GM10266 (cell line): ENCODE measurements at regions not wholly inside any gene's neighbourhood (a gene's known extent, or its start where the extent isn't known, plus 50 kb on each side); places are given as distances from the start of the nearest gene placed in this dataset.

Experiments
- DNase-seq: peaks from one replicate; pipeline ENCODE4 v3.0.0; 2012; ENCODE audit errors: extremely low spot score
- TF ChIP-seq, protein P1 (sequence below): IDR thresholded peaks from 2 replicates; pipeline ENCODE4 v1.5.1; 2012; ENCODE audit warnings: mild to moderate bottlenecking, low read depth; ENCODE audit not compliant: control insufficient read depth, insufficient read depth; ENCODE audit errors: missing control alignments

DNA sequence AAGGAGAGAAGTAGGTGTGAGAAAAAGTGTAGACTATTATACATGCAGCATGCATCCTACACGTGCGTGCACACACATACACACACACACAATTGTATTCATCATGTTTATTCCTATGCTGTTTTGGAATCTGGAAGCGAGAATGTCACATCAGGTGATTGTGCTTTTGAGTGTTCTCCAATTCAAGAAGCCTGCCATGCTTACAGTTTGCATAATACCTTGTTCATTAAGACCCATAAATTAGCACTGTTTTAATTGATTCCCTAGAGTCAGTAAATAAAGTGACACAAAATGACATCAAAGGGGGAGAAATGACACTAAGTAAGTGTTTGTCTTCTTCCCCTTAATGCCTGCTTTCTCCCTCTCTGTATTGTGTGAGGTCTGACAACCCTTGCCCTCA is 336.1 kb upstream of the IGFBP7 start:
- TF ChIP-seq, protein P1, sequence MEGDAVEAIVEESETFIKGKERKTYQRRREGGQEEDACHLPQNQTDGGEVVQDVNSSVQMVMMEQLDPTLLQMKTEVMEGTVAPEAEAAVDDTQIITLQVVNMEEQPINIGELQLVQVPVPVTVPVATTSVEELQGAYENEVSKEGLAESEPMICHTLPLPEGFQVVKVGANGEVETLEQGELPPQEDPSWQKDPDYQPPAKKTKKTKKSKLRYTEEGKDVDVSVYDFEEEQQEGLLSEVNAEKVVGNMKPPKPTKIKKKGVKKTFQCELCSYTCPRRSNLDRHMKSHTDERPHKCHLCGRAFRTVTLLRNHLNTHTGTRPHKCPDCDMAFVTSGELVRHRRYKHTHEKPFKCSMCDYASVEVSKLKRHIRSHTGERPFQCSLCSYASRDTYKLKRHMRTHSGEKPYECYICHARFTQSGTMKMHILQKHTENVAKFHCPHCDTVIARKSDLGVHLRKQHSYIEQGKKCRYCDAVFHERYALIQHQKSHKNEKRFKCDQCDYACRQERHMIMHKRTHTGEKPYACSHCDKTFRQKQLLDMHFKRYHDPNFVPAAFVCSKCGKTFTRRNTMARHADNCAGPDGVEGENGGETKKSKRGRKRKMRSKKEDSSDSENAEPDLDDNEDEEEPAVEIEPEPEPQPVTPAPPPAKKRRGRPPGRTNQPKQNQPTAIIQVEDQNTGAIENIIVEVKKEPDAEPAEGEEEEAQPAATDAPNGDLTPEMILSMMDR, result no peak
- no peak for DNase-seq

DNA sequence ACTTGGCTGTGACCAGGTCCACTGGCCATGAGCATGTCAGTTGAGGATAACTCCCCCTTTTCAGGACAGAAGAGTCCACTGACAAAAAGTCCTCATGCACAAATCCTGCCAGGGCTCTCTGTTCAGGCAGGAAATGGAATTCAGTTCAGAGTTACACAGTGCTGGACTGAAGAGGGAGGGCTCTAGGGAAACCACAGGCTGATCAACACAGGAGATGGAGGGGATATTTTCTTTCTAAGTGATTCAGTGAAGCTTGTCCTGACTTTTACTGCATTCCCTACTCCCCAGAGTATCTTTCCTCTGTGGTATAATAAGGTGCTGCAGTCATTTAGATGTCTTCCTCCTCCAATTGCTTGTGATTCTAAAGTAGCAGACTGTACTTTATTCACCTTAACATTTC is 335.5 kb upstream of the IGFBP7 start:
- TF ChIP-seq, protein P1, result no peak
- DNase-seq, result no peak

DNA sequence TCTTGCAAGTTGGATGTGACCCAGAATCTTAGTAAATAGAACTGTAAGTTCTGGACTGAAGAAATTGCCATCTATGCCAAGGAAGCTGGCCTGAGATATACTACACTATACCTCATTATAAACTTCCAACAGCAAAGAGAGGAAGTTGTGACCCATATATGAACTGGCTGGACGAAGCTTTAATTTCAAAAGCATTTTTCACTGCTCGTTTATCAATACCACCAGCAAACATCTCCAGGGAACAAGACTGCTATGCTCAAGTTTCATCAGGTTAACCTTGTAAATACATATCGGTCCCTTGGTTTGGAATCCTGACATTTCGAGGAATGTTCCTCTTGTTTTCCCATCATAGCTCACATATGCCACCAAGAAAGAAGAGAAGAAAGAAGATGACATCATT is 334.5 kb upstream of the IGFBP7 start:
- TF ChIP-seq, protein P1, result no peak

DNA sequence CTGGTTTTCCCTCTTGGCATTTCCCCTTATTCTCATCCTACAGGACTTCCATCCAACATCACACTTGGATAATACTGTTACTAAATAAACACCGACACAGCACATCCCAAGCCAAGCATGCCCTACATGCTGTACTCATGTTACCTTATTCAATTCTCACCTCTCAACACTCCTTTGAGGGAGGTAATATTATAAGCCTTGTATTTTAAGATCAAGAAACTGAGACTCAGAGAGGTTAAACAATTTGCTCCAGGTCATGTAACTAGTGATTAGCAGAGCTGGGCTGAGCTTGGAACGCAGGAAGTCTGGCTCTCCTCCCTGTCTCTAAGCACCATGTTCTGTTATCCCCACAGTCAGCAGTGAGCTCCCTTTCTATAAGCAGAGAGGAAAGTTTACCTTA is 333.6 kb upstream of the IGFBP7 start:
- no peak for DNase-seq
- TF ChIP-seq, protein P1, result no peak

More for the DNA sequence above, 334.5 kb upstream of the IGFBP7 start:
- no peak for DNase-seq

DNA sequence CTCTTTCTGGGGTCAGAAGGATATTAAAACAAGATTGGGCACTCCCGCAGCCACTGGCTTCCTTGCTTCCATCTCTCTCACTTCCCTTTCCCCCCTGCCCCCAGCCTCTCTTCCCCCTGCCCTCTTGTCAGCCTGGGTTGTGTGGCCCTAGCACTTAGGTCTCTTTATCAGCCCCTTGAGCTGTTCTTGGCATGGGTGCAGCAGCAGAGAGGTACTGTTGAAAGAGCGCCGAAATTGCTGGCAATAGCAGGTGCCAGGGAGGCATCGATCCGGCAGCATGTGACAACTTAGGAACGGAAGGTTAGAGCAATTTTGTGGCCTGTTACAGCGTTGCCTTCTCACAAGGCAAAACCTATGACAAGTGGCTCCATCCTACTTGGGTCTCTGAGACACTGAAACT is 333.1 kb upstream of the IGFBP7 start:
- no peak for DNase-seq
- TF ChIP-seq, protein P1, result no peak

DNA sequence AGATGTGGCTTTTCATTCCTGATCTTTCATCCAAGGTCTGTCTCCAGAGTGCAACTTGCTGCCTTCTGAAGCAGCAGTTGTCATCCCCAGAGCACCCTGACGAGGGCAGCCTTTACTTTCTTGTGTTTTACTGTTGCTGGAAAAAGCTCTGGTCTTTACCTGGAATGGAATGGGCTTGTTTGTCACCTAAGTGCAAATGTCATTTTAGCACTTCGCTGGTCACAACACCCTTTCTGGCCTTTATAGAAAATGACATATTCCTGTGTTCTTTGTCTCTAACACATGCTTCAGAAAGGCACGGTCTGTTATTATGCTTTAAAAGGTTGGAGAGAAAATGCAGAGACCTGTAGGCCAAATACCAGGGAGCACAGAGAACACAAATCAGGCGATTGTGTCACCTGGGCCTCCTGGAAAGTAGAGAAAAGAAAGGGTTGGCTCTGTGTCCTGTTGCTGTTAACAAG is 332.7 kb upstream of the IGFBP7 start:
- TF ChIP-seq, protein P1, result peak; percentile 76
- peak; percentile 10 for DNase-seq

DNA sequence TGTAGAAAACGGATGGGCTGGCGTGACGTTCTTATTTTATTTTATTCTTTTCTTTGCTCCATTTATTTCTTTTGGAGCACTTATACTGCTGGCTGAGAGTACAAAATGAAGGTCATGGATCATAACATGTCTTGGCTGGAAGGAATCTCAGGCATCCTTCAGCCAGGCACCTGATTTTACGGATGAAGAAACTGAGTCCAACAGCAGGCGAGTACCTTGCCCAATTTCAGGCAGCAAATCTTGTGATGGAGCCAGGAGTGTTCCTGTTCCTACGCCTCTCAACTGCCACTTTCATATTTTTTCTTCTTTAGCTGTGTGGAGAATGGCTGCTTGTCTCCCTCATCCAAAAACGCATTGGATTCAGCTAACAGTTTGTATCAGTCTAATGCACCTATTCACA is 332.1 kb upstream of the IGFBP7 start:
- no peak for DNase-seq
- TF ChIP-seq, protein P1, result no peak
